CD14-positive monocyte (primary cell): ENCODE measurements at regions not wholly inside any gene's neighbourhood (a gene's known extent, or its start where the extent isn't known, plus 50 kb on each side); places are given as distances from the start of the nearest gene placed in this dataset.

Experiments used
- DNase-seq, 3 donors: peaks; one replicate each; pipeline ENCODE4 v3.0.0-alpha.2; 2011 to 2022
- H2AFZ ChIP-seq: 2 replicates; pipeline ENCODE4 v1.6.0; 2012; ENCODE audit warnings: mild to moderate bottlenecking, low read depth, low read length, inconsistent platforms; ENCODE audit not compliant: insufficient read depth, poor library complexity, severe bottlenecking
- H3K27ac ChIP-seq, 2 donors: 1 replicate in 1 of 2; 2 replicates in 1 of 2; pipeline ENCODE4 v1.5.1; 2012 to 2013; ENCODE audit warnings: low read length in 2 of 2, control low read depth in 1 of 2, inconsistent platforms in 1 of 2, low read depth in 1 of 2, mild to moderate bottlenecking in 1 of 2
- H3K27me3 ChIP-seq, 2 donors: one replicate each; pipeline versions ENCODE4 v1.6.0 to v1.6.1; 2011 to 2013; ENCODE audit warnings: low read length in 2 of 2; ENCODE audit not compliant: control insufficient read depth in 2 of 2, insufficient read depth in 2 of 2
- H3K36me3 ChIP-seq, 2 donors: replicated peaks in 1 of 2; 1 replicate in 1 of 2; 2 replicates in 1 of 2; pipeline versions ENCODE4 v1.5.1 to v1.6.1; 2012 to 2013; ENCODE audit warnings: low read length in 2 of 2, control low read depth in 1 of 2, inconsistent platforms in 1 of 2, mild to moderate bottlenecking in 1 of 2; ENCODE audit not compliant: insufficient read depth in 2 of 2, control insufficient read depth in 1 of 2
- H3K4me1 ChIP-seq, 2 donors: 1 replicate in 1 of 2; 2 replicates in 1 of 2; pipeline versions ENCODE4 v1.5.1 to v1.6.1; 2012 to 2013; ENCODE audit warnings: low read length in 2 of 2, control low read depth in 1 of 2, inconsistent platforms in 1 of 2, mild to moderate bottlenecking in 1 of 2, moderate library complexity in 1 of 2; ENCODE audit not compliant: insufficient read depth in 2 of 2, control insufficient read depth in 1 of 2
- H3K4me2 ChIP-seq: replicated peaks from 2 replicates; pipeline ENCODE3; 2012; ENCODE audit warnings: low read length, moderate library complexity, mild to moderate bottlenecking; ENCODE audit not compliant: poor library complexity, severe bottlenecking; ENCODE audit errors: extremely low read depth
- H3K4me3 ChIP-seq, 3 experiments: fragments of 200-600 bp in 1 of 3; sonication (generic) in 1 of 3; replicated peaks in 1 of 3; 1 replicate in 2 of 3; 2 replicates in 1 of 3; pipeline ENCODE4 v1.5.1; 2011 to 2013; ENCODE audit warnings: low read length in 3 of 3, mild to moderate bottlenecking in 3 of 3, control low read depth in 2 of 3, low read depth in 2 of 3, inconsistent platforms in 1 of 3, moderate library complexity in 1 of 3
- H3K79me2 ChIP-seq: 2 replicates; pipeline ENCODE4 v1.6.0; 2012; ENCODE audit warnings: mild to moderate bottlenecking, control low read depth, inconsistent platforms, low read length, moderate library complexity; ENCODE audit not compliant: insufficient read depth
- H3K9ac ChIP-seq: 2 replicates; pipeline ENCODE4 v1.6.0; 2017; ENCODE audit warnings: low read length, mild to moderate bottlenecking; ENCODE audit not compliant: insufficient read depth, poor library complexity, severe bottlenecking
- H3K9me3 ChIP-seq, 2 donors: replicated peaks in 1 of 2; 1 replicate in 1 of 2; 2 replicates in 1 of 2; pipeline versions ENCODE4 v1.5.1 to v1.6.1; 2012 to 2013; ENCODE audit warnings: low read length in 2 of 2, control low read depth in 1 of 2; ENCODE audit not compliant: control insufficient read depth in 1 of 2, insufficient read depth in 1 of 2
- H4K20me1 ChIP-seq: 2 replicates; pipeline ENCODE4 v1.6.0; 2012; ENCODE audit warnings: mild to moderate bottlenecking, low read length, control low read depth, moderate library complexity; ENCODE audit not compliant: insufficient read depth
- H3K27ac Mint-ChIP-seq, 7 donors: one replicate each; pipeline ENCODE4 v1.8.0; 2020; ENCODE audit warnings: mild to moderate bottlenecking in 7 of 7, mixed read lengths in 7 of 7, moderate library complexity in 6 of 7, inconsistent platforms in 2 of 7
- H3K27me3 Mint-ChIP-seq, 3 donors: one replicate each; pipeline ENCODE4 v1.8.0; 2021 to 2022; ENCODE audit warnings: low read depth in 3 of 3, mild to moderate bottlenecking in 3 of 3, mixed read lengths in 3 of 3, moderate library complexity in 3 of 3, inconsistent platforms in 1 of 3
- H3K36me3 Mint-ChIP-seq, 2 donors: one replicate each; pipeline ENCODE4 v1.8.0; 2020; ENCODE audit warnings: mixed read lengths in 2 of 2, inconsistent platforms in 1 of 2, mild to moderate bottlenecking in 1 of 2
- H3K4me1 Mint-ChIP-seq: one replicate; pipeline ENCODE4 v1.8.0; 2020; ENCODE audit warnings: mild to moderate bottlenecking, mixed read lengths
- H3K4me3 Mint-ChIP-seq, 2 donors: one replicate each; pipeline ENCODE4 v1.8.0; 2020; ENCODE audit warnings: mild to moderate bottlenecking in 2 of 2, mixed read lengths in 2 of 2, moderate library complexity in 1 of 2
- H3K9me3 Mint-ChIP-seq, 7 donors: one replicate each; pipeline ENCODE4 v1.8.0; 2020 to 2022; ENCODE audit warnings: mixed read lengths in 7 of 7, mild to moderate bottlenecking in 6 of 7, moderate library complexity in 6 of 7, inconsistent platforms in 2 of 7
- CTCF ChIP-seq: fragments of 200-600 bp; IDR thresholded peaks from one replicate; pipeline ENCODE4 v1.8.0; 2022; ENCODE audit warnings: antibody characterized with exemption, mild to moderate bottlenecking
- WGBS: methylation state at CpG from one replicate; pipeline ENCODE4 v1.1.5; 2013; ENCODE audit warnings: missing lambda C conversion rate; ENCODE audit not compliant: insufficient coverage; 5-methylcytosine and 5-hydroxymethylcytosine counted together
- intact Hi-C, 2 donors: fragments of 100-400 bp; cut with micrococcal nuclease; formaldehyde crosslinking; loops; one replicate each; pipeline versions ENCODE4 v1.15.0 to v1.15.1; 2023

GRCh38 chr2:12534646-12535263 is 182.0 kb upstream of the TRIB2 start:
- H3K4me3 Mint-ChIP-seq = peak overlapping the region in 1 of 2 donors; percentile 6
- no peak overlapping the region for H3K27ac Mint-ChIP-seq
- H3K36me3 ChIP-seq = no peaks in the 10 kb centered on the region
- peaks cover 2 to 4% (median 3%) of the 10 kb centered on the region in 3 donors for H3K27me3 Mint-ChIP-seq
- no peak overlapping the region for H3K4me2 ChIP-seq
- no peaks in the 10 kb centered on the region for H3K9me3 ChIP-seq
- H3K9ac ChIP-seq = no peak overlapping the region
- H3K79me2 ChIP-seq = no peaks in the 10 kb centered on the region
- H3K36me3 Mint-ChIP-seq = no peaks in the 10 kb centered on the region
- H4K20me1 ChIP-seq = no peaks in the 10 kb centered on the region
- H3K27me3 ChIP-seq = peaks cover 11 to 14% of the 10 kb centered on the region in 2 donors
- no peaks in the 10 kb centered on the region for H3K4me1 ChIP-seq
- H3K9me3 Mint-ChIP-seq = no peaks in the 10 kb centered on the region
- intact Hi-C loops = no loop called here
- no peak for TF ChIP-seq CTCF
- 100% methylated on average over 1 of the region's 3 CpGs for WGBS
- no peak for DNase-seq
- no peak overlapping the region for H3K4me3 ChIP-seq
- H3K27ac ChIP-seq = no peak overlapping the region
- no peak overlapping the region for H2AFZ ChIP-seq
- peaks cover 2% of the 10 kb centered on the region for H3K4me1 Mint-ChIP-seq

GRCh38 chr2:12536976-12537375 is 179.8 kb upstream of the TRIB2 start:
- no peak overlapping the region for H2AFZ ChIP-seq
- H3K4me1 ChIP-seq = no peaks in the 10 kb centered on the region
- H3K27ac ChIP-seq = no peak overlapping the region
- peaks cover 2% of the 10 kb centered on the region for H3K4me1 Mint-ChIP-seq
- no peak overlapping the region for H3K27ac Mint-ChIP-seq
- no peaks in the 10 kb centered on the region for H3K9me3 ChIP-seq
- H3K4me3 Mint-ChIP-seq = no peak overlapping the region
- no peaks in the 10 kb centered on the region for H3K36me3 ChIP-seq
- no peak overlapping the region for H3K4me3 ChIP-seq
- TF ChIP-seq CTCF = no peak
- intact Hi-C loops = no loop called here
- H4K20me1 ChIP-seq = no peaks in the 10 kb centered on the region
- peaks cover 4 to 5% (median 4%) of the 10 kb centered on the region in 3 donors for H3K27me3 Mint-ChIP-seq
- peaks cover 11 to 14% of the 10 kb centered on the region in 2 donors for H3K27me3 ChIP-seq
- DNase-seq = no peak
- H3K9me3 Mint-ChIP-seq = no peaks in the 10 kb centered on the region
- no CpG with 5 or more reads among the region's 4 CpGs for WGBS
- H3K4me2 ChIP-seq = no peak overlapping the region
- no peaks in the 10 kb centered on the region for H3K79me2 ChIP-seq
- H3K9ac ChIP-seq = no peak overlapping the region
- H3K36me3 Mint-ChIP-seq = no peaks in the 10 kb centered on the region
